HG03521 (cell line): ENCODE measurements at regions not wholly inside any gene's neighbourhood (a gene's known extent, or its start where the extent isn't known, plus 50 kb on each side); places are given as distances from the start of the nearest gene placed in this dataset.

ENCODE experiments used
- ATAC-seq: cut with Tn5 transposase; IDR thresholded peaks from one replicate; pipeline ENCODE4 v1.9.1; 2021; ENCODE audit warnings: mild to moderate bottlenecking, moderate library complexity; ENCODE audit not compliant: unreplicated experiment

DNA sequence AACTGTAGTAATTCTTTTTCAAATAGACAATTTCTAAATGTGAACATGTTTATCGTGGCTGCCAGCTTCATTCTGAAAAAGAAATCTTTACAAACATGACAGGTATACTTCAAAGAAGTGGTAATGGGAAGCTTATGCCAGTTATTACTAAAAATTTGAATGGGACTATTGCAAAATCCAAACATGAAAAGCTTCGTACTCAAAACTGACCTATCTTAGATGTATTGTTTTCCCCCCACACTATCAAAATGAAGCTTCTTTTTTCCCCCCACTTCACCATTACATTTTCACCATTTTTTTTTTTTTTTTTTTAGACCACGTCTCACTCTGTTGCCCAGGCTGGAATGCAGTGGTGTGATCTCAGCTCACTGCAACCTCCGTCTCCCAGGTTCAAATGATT lies 50.4 kb upstream of the SERTAD2 start:
- no peak for ATAC-seq

DNA sequence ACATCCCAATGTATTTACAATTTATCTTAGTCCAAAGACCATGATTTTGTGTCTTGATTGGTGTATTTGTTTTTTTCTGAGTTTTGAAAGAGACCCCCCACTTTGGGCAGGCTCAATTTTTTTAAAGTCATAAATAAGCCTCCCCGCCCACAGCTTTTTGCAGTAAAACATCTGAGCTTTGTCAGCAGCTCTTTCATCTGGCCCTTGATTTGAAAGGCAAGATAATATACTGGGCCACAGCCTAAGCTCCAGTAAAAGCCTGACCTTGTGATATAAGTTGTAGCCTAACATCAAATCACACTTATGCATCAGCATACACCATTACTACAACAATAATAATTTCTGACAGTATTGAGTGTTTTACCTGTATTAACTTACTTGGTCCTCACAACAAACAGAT lies 51.3 kb upstream of the SERTAD2 start:
- ATAC-seq: no peak

DNA sequence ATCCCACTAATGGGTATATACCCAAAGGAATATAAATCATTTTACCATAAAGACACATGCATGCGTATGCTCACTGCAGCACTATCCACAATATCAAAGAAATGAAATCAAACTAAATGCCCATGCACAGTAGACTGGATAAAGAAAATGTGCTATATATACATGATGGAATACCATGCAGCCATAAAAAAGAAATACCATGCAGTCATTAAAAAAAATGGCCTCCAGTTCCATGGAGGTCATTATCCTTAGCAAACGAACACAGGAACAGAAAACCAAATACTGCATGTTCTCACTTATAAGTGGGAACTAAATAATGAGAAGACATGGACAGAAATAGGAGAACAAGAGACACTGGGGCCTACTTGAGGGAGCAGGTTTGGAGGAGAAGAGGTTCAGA lies 53.6 kb upstream of the SERTAD2 start:
- no peak for ATAC-seq

DNA sequence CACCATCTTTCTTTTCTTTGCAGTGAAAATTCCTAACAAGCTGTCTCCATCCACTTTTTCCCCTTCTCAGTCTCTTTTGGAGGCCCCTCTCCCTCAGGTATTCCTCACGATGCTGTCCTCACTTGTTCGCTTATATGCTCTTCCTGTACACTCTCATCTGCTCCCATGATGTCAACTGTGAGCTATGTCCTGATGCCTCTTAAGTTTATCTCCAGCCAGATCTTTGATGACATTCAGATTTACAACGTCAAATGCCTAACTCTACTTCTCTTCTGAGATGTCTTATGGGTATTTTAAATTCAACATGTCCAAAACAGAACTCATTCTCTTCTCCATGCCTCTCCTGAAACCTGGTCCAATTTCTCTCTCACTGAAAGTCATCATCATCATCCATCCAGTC lies 55.1 kb upstream of the SERTAD2 start:
- ATAC-seq: no peak

DNA sequence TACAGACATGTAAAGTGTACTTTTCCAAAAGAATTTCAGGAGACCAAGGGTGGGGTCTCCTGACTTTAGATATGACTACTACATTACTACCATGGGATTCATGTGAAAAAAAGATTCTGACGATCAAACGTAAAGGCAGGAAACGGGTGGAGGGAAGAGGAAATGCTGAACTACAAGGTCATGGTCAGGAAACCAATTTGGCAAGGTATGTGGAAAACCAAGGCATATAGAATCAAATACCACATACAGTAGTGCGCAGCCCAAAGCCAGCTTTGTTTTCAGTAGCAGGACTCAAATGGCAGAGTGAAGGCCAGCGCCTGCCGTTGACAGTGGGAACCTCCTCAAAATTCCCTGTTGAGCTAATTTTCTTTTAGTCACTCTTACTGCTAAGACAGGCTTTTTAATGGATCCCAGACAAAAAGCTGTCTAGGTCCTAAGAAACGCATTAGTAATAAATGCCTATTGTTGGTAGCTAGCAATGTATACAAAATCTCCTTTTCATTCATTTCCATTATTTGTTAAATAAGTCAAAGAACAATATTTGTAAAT lies 57.6 kb upstream of the SERTAD2 start:
- no peak for ATAC-seq

DNA sequence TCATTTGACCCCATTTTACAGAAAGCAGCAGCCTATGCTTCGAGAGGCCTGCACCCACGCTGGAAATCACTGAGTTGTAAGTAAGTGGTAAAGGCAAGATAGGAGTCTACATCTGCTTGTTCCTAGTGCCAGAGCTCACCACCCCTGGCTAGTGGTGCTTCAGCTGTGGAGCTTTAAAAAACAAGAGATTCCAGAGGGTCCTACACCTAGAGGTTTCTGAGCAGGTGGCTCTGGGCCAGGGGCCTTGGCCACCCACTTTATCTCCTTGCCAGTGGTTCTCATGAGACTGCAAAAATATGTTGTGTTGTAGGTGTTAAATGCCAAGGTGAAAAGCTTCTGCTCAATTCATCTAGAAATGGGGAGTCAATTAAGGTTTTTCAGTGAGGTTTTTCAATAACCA lies 60.0 kb upstream of the SERTAD2 start:
- ATAC-seq: no peak

DNA sequence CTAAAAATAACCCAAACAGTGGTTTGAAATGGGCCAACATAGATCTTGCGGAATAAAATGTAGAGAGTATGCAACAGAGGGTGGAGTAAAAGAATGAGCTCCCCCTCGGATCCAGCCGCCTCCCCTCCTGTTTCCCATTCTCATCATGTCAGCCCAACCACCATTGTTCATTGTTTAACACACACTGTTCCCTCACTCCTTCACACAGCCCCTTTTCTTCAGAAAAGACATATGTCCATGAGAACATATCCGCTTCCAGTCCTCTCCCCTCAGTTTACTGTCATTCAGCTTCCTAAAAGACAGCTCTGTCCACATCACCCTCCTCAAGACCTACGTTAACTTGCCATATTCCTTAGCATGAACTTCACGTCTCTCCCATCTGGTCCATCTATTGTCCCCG lies 62.9 kb upstream of the SERTAD2 start:
- no peak for ATAC-seq

DNA sequence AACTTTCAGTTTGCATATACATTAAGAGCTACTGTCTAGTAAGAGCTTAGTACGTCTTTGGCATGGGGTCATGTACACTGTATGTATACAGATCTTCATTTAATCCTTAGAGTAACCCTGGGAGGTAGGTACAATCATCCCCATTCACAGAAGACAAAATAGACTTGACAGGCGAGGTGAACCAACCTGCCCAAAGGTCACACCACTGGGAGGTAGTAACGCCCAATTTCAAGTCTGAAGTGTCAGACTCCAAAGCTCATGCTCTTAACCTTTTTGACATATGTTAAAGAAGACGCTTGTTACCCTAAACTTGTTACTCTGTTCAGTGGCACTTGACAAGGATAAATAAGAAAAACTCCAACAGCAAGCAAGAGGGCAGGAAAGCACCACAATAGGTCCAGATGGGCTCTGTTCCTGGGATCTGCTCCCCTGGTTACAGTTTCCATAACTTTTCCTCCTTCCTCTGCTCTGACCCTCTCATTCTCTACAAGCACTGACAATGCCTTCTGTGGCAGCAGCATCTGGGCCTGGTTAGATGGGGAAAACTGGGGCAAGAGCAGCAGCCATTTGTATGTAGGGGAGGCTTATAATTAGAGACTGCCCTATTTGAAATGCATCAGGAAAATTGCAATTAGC lies 64.7 kb upstream of the SERTAD2 start:
- no peak for ATAC-seq

DNA sequence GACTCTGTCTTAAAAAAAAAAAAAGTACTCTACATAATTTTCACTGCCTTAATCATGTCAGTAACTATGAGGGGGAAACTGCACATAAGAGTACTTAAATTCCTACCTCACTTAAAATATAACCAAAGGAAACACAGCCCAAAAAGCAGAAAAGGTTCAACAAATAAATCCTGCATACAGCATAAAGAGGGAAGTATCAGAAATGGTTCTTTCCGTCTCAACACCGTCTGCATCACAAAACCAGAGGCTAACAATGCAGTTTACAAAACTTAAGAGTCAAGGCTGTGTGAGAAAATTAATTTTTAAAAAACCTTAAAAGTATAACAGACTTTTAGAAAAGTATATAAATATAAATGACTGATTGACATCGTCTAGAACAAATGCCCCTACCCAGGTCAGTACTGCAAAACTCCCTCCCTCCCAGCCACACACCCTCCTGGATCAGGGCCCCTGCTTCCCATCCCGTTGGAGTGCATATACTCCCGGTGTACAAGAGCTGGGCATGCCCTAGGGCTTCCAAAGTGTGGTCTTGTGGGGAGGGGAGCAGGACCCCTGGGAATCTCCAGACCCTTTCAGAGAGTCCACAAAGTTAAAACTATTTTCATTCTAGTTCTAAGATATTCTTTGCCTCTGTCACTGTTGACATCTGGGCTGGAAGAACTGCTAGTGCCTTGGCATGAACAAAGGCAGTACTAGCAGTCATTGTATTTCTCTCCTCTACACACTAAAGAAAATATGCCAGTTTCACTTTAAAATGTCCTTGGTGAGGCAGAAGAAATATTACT lies 67.0 kb upstream of the SERTAD2 start:
- no peak for ATAC-seq

DNA sequence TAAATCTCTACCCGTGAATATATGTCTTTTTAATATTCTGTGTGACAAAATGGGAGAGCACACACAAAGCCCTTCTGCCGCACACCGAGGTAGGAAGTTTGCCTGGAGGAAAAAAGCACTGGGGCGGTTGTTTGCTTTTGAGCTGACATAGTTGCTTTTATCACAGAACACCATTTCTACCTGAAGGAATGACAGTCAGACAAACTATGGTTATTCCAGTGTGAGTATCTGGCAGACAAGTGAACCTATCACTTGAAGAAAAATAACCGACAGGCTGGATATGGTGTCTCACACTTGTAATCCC lies 67.6 kb upstream of the SERTAD2 start:
- ATAC-seq: no peak

DNA sequence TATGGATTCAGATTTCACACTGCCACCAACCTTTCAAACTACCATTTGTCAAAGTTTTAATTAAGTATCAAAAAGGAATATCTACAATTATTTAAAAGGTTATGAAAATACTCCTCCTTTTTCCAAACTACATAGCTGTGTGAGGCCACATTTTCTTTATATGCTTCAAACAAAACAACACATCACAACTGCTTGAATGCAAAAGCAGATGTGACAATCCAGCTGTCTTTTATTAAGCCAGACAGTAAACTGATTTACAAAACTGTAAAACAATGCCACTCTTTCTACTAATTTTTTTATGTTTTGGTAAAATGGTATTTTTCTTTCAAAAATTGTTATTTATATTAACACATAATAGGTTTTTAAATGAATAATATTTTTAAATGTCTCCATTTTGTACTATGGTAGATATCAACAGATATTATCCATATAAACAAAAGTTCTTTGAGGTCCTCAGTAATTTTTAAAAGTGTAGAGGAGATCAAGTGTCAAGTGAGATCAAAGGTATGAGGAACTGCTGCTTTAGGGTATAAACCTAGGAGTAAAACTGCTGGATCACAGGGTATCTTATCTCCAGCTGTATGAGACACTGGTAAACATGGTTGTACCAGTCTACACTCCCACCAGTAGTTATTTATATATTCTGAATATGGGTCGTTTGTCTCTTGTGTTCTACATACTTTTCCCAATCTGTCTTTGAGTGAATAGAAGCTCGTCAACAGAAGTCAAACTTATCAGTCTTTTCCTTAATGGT lies 68.8 kb upstream of the SERTAD2 start:
- no peak for ATAC-seq

DNA sequence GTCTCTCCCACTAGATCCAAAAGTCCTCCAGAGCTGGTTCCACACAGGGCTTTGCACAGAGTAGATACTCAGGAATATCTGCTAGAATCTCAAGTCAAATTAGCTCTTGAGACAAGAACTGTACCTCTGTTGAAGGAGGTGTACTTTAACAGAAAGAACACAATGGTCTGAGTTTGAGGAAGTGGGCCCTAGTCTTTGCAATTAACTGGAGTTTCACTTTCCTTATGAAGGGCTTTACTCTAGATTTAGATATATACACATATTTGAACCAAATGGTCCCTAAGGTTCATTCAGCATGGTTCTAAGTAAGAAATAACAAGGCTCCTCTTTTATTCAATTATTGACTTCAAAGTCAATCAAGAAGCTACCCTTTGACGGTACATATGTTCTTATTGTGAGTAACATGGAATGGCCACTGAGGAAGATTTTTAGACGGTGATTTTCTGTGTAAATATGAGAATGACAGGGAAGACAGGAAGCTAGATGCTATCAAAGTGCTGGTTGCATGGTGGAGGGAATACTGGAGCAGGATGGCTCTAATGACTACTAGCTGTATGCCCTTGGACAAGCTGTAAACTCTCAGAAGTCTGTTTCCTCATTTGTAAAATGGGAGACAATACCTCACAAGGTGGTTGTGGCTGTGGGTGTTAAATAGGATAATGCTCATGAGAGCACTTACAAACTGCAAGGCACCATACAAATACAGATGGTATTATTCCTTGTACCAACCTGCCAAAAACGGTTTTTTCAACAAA lies 73.5 kb upstream of the SERTAD2 start:
- peak; percentile 87 for ATAC-seq

DNA sequence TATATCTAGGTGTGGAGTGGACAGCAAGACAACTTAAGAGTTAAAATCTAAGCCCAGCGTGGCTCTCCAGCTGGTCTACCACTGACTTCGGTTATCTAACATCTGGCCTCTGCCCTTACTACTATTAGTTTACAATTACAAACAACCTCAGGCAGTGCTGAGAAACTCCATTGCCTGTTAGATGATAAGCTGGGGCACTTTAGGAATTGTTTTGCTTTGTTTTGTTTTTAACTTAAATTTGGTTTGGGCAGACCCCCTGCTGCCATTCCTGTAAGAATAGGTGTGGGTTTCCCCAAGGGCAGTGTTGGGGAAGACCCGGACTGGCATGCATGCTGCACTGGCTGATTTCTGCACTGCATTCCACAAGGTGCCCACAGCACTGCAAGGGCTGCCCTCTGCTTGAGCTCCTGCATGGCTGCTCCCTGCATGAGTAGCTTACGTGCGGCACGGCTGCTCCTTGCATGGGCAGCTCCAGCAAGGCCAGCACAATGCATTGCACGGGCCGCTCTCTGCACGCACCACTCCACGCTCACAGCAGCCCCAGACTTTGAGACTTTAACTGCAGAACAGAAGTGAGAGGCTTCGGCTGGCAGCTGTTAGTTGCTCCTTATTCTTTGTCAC lies 74.2 kb upstream of the SERTAD2 start:
- ATAC-seq: no peak

DNA sequence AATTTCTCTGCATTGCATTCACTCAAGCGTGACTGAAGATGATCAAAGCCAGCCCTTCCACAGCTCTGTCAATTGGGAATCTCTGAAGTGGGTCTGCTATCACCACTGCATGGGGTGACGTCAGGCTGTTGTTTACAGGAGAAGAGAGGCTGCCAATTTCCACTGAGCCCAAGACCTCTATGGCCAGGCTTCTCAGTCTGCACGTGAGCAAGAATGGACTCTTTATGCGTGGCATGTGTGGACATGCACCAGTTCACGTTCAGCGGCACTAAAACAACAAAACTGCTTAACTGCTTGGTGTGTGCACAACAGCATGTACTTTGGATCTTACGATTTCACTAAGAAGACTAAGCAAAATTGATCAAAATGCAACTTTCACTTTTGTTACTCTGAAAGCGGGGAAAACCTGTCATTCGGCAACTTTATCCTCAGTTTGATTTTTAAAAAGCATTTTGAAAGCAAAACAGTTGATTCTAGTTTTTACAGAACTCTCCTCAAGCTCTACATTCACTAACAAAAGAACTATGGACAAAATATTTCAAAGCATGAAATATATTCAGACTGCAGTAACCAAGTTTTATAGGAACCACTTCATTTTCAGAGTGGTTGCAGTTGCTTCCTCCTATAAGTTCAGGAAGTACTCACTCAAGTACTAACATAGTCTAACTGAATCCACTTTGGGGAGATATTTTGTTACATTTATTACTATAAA lies 77.0 kb upstream of the SERTAD2 start:
- no peak for ATAC-seq

DNA sequence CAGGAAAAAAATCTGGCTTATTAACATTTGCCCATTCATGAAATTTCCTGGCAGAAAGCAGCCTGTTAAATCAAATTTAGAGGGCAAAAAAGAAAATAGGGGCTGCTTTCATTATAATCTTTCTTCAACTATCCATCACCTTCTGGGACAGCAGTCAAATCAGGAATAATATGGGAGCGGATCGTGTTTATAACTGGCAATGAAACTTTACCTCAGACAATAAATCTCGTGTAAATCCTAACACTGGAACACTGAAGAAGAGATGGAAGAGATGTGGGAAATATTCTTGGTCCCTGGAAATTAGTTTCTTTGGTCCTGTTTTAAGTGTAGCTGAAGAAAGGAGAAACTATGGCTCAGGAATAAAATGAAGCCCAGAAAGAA lies 77.5 kb upstream of the SERTAD2 start:
- no peak for ATAC-seq

DNA sequence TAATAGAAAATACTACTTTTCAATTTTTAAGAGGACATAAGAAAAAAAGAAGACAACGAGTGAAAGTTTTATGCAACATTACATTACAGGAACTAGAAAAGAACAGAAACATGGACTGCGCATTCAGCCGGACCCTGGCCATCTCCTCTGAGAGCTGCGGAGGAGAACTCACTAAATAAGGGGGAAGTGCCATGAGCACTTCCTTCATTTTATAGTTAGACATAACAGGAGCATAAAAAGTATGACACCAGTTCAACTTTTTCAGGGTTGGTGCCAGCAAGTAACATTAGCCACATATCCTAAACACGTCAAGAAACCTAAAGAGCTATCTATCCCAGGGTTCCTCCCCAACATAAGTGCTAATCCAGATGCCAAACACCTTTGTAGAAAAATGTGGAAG lies 78.0 kb upstream of the SERTAD2 start:
- ATAC-seq: no peak

DNA sequence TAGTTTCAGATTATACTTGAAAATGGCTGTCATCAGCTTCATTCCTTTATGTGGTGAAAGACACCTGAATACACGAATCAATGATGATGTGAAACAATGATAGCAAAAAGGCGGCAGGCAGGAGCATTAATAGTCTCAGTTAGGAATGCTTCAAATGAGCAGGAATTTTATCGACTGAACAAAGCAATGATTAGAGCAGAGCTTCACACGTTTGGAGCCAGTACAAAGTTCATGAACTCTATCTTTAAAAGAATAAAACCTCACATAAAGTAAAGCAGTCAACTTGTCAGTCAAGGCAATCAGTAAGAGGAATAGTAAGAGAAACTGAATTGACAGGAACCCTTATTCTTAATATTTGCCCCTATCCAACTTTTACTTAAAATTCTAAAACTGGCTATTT lies 78.4 kb upstream of the SERTAD2 start:
- ATAC-seq: no peak

DNA sequence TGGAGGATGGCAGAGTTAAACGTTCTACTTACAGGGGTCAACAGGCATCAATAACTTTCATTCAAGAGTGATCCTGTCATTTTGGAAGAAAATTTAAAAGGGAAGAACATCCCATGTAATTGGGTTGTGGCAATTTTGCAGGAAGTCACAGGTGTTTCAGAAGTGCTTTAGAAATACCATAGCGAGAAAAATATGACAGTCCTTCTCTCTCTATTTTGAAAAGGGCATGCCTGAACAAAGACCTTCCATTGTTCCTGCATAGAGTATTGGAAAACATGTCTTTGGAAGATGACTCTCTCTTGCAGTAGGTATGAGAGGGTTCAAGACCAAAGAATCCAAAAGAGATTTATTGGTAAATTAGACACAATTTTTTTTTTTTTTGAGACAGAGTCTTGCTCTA lies 81.8 kb upstream of the SERTAD2 start:
- ATAC-seq: no peak

DNA sequence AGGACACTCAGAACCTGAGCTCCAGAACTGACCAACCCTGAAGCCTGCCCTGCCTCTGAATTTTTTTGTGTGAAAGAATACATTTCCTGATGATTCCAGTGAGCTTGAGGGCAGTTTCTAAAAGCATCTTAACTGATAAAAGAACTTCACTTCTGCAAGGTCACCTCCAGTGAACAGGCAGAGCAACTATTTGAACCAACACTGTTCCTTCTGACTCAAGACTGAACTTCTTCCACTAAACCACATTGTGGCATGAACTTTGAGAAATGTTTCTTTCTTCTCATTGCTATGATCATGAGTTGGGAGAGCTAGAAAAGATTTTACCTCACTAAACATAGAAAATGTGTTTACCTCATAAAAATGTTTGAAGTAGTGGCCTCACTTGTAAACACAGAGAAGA lies 83.8 kb upstream of the SERTAD2 start:
- ATAC-seq: no peak

DNA sequence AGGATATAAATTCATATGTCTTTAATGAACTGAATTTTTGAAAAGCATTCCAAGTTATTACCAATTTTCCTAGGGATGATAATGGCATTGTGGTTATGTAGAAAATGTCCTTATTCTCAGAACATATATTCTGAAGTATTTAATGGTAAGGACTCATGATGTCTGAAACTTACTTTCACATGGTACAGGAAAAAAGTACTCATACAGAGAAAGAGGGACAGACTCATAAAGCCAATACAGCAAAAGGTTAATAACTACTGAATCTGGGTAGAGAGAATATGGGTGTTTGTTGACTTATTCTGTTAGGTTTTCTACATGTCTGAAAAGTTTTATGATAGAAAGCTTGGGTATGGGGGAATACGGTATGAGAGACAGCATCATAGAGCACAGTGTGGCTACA lies 84.3 kb upstream of the SERTAD2 start:
- no peak for ATAC-seq
